ENCODE measurements at regions not wholly inside any gene's neighbourhood (a gene's known extent, or its start where the extent isn't known, plus 50 kb on each side); places are given as distances from the start of the nearest gene placed in this dataset.

DNA sequence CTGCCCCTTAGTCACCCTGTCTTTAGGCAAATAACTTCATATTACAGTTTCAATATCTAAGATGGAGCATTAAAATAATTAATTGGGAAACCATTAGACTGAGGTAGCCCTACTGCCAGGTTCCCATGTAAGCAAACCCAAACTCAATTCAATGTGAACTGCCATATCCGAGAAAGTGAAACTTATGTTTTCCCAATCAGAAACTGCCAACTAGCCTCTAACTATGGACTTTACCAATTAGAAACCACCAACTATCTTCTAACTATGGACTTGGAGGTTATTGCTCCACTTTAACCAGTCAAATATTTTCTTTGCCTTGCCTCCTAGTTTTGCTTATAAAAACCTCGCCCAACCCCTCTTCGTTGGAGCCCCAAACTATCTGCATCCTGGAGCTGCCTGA, 218.5 kb downstream of the ENC1 start:
- Mint-ChIP-seq H3K4me3 (ENCODE audit: low read depth) (no peak overlapping the region), H3K27me3 (no peaks in the 10 kb centered on the region), H3K27ac (no peak overlapping the region), H3K36me3 (ENCODE audit: insufficient read depth) (no peaks in the 10 kb centered on the region), H3K9me3 (ENCODE audit: low read depth) (no peaks in the 10 kb centered on the region), H3K4me1 (ENCODE audit: low read depth) (peaks cover 13% of the 10 kb centered on the region)
- TF ChIP-seq, protein P1, sequence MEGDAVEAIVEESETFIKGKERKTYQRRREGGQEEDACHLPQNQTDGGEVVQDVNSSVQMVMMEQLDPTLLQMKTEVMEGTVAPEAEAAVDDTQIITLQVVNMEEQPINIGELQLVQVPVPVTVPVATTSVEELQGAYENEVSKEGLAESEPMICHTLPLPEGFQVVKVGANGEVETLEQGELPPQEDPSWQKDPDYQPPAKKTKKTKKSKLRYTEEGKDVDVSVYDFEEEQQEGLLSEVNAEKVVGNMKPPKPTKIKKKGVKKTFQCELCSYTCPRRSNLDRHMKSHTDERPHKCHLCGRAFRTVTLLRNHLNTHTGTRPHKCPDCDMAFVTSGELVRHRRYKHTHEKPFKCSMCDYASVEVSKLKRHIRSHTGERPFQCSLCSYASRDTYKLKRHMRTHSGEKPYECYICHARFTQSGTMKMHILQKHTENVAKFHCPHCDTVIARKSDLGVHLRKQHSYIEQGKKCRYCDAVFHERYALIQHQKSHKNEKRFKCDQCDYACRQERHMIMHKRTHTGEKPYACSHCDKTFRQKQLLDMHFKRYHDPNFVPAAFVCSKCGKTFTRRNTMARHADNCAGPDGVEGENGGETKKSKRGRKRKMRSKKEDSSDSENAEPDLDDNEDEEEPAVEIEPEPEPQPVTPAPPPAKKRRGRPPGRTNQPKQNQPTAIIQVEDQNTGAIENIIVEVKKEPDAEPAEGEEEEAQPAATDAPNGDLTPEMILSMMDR (IDR thresholded peaks at IDR 0.05; ENCODE audit: unreplicated experiment), result no peak
- DNase-seq (ENCODE audit: low spot score, unreplicated experiment), result no peak

DNA sequence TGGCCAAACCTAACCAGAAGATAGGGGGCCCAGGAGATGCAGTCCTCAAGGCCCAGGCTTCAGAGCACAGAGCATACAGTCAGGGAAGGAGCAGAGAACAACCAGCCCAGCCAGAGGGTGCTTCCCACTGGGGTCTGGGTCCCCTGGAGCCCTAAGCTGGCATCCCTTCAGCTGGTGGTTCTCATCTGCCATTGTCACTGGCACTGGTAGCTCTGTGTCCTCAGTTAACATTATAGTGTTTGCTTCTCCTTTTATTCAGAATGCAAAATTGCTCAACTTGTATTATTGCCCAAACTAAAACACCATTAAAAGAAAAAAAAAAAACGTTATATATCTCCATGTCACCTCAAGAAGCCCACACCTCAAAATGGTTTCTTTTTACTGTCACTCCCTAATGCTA, 219.2 kb downstream of the ENC1 start:
- H3K4me1 Mint-ChIP-seq (ENCODE audit: low read depth), result peaks cover 15% of the 10 kb centered on the region
- no peaks in the 10 kb centered on the region for H3K27me3 Mint-ChIP-seq
- no peak overlapping the region for H3K4me3 Mint-ChIP-seq (ENCODE audit: low read depth)
- H3K36me3 Mint-ChIP-seq (ENCODE audit: insufficient read depth), result no peaks in the 10 kb centered on the region
- TF ChIP-seq, protein P1 (IDR thresholded peaks at IDR 0.05; ENCODE audit: unreplicated experiment), result no peak
- DNase-seq (ENCODE audit: low spot score, unreplicated experiment), result no peak
- H3K27ac Mint-ChIP-seq, result no peak overlapping the region
- H3K9me3 Mint-ChIP-seq (ENCODE audit: low read depth), result no peaks in the 10 kb centered on the region

DNA sequence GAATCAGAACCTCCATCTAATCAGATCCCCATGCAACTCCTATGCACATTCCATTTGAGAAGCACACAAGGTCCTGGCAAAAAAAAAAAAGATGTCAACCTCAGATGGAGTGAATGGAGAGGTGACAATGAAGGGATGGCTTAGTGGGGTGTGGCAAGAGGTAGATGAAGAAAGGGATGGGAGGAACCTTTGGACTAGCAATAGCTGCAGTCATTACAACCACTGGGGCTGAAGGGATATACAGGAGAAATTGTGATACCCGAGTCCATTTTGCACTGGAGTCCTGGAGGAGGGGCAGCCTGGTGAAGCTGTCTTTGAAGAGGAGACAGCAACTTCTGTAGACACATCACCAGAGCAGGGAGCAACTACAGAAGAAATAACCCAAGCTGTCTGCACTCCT, 219.6 kb downstream of the ENC1 start:
- Mint-ChIP-seq H3K27ac (no peak overlapping the region), H3K36me3 (ENCODE audit: insufficient read depth) (no peaks in the 10 kb centered on the region), H3K4me1 (ENCODE audit: low read depth) (peaks cover 17% of the 10 kb centered on the region), H3K4me3 (ENCODE audit: low read depth) (no peak overlapping the region), H3K9me3 (ENCODE audit: low read depth) (no peaks in the 10 kb centered on the region), H3K27me3 (no peaks in the 10 kb centered on the region)
- TF ChIP-seq, protein P1 (IDR thresholded peaks at IDR 0.05; ENCODE audit: unreplicated experiment), result no peak
- DNase-seq (ENCODE audit: low spot score, unreplicated experiment), result no peak

DNA sequence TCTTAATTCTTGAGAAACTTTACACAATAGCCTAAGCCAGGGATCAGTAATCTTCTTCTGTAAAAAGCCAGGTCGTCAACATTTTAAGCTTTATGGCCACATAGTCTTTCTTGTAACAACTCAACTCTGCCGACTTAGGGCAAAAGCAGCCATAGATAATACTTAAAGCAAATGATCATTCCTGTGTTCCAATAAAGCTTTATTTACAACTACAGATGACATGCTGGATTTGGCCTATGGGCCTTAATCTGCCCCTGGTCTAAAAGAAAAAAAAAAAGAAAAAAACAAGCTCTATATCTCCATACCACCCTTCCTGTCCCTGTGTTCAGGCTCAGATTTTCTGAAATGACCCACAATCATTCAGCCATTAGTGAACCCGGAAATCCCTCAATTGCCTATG, 220.3 kb downstream of the ENC1 start:
- Mint-ChIP-seq H3K27ac (no peak overlapping the region), H3K36me3 (ENCODE audit: insufficient read depth) (no peaks in the 10 kb centered on the region), H3K27me3 (no peaks in the 10 kb centered on the region), H3K9me3 (ENCODE audit: low read depth) (no peaks in the 10 kb centered on the region), H3K4me3 (ENCODE audit: low read depth) (no peak overlapping the region), H3K4me1 (ENCODE audit: low read depth) (peaks cover 21% of the 10 kb centered on the region)
- TF ChIP-seq, protein P1 (IDR thresholded peaks at IDR 0.05; ENCODE audit: unreplicated experiment), result no peak
- DNase-seq (ENCODE audit: low spot score, unreplicated experiment), result no peak

DNA sequence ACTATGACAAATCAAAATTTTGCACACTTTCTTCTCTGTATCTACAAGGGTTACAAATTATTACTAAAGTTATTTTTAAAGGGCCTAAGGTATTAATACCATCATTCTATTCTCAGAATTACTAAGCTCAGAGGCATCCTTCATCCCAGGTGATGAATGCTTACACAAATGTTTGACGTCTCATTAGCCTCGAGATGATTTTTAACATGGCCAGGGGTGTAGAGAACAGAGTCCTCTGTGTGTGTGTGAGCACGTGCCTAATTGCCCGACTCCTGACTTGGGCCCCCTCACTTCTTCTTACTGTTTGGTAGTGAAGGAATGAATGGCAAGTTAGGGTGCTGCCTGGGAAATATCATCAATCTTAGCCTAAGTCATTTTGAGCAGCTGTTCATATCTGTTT, 221.1 kb downstream of the ENC1 start:
- Mint-ChIP-seq H3K4me3 (ENCODE audit: low read depth) (no peak overlapping the region), H3K36me3 (ENCODE audit: insufficient read depth) (no peaks in the 10 kb centered on the region)
- TF ChIP-seq, protein P1 (IDR thresholded peaks at IDR 0.05; ENCODE audit: unreplicated experiment), result no peak

More for the DNA sequence above, 221.1 kb downstream of the ENC1 start:
- no peak for DNase-seq (ENCODE audit: low spot score, unreplicated experiment)
- Mint-ChIP-seq H3K27ac (no peak overlapping the region), H3K9me3 (ENCODE audit: low read depth) (no peaks in the 10 kb centered on the region), H3K27me3 (no peaks in the 10 kb centered on the region), H3K4me1 (ENCODE audit: low read depth) (peaks cover 24% of the 10 kb centered on the region)
